NCI-H1694 treated with DMSO at 0.1 percent for 48 hours (cell line): ENCODE measurements at regions not wholly inside any gene's neighbourhood (a gene's known extent, or its start where the extent isn't known, plus 50 kb on each side); places are given as distances from the start of the nearest gene placed in this dataset.
"Not testable (repeated sequence)": the region's sequence is repeated elsewhere in the genome, so short reads cannot be mapped to it uniquely, and the experiment has no call there.

ENCODE experiments used
- DNase-seq: peaks from one replicate; lab custom pipeline; 2025; lab: John Stamatoyannopoulos, UW

- DNase-seq = no peak
Measured at GRCh38 chr5:87198010-87198409, 69.7 kb upstream of the RASA1 start.

GRCh38 chr5:87199246-87199645 lies 68.4 kb upstream of the RASA1 start:
- not testable (repeated sequence) for DNase-seq

- not testable (repeated sequence) for DNase-seq
Measured at GRCh38 chr5:87199704-87200103, 68.0 kb upstream of the RASA1 start.

GRCh38 chr5:87210076-87210475 lies 57.6 kb upstream of the RASA1 start:
- DNase-seq = no peak

GRCh38 chr5:87210743-87211142 lies 56.9 kb upstream of the RASA1 start:
- DNase-seq = no peak

- DNase-seq = no peak
Measured at GRCh38 chr5:87211676-87212075, 56.0 kb upstream of the RASA1 start.

GRCh38 chr5:87212183-87212582 lies 55.5 kb upstream of the RASA1 start:
- DNase-seq = not testable (repeated sequence)

GRCh38 chr5:87217480-87217879 lies 50.2 kb upstream of the RASA1 start:
- DNase-seq = not testable (repeated sequence)
